ENCODE measurements at regions not wholly inside any gene's neighbourhood (a gene's known extent, or its start where the extent isn't known, plus 50 kb on each side); places are given as distances from the start of the nearest gene placed in this dataset.

- H3K27me3 ChIP-seq (ENCODE audit: control insufficient read depth, insufficient read depth, low read length): no peaks in the 10 kb centered on the region
- H3K36me3 ChIP-seq (ENCODE audit: control insufficient read depth, insufficient read depth, low read length): no peaks in the 10 kb centered on the region
- TF ChIP-seq CTCF (IDR thresholded peaks at IDR 0.05): no peak
- no peak overlapping the region for H3K9ac ChIP-seq
- H2AFZ ChIP-seq: no peak overlapping the region
- no peak overlapping the region for H3K27ac ChIP-seq
- H3K4me2 ChIP-seq (ENCODE audit: low read length): no peak overlapping the region
- H3K4me3 ChIP-seq (ENCODE audit: low read depth, low read length): no peak overlapping the region
- H3K4me1 ChIP-seq: peaks cover 4% of the 10 kb centered on the region
- H3K9me3 ChIP-seq (ENCODE audit: control insufficient read depth, low read length): no peaks in the 10 kb centered on the region
- no peaks in the 10 kb centered on the region for H3K79me2 ChIP-seq
Observed at GRCh38 chr13:30359991-30360390, 52.6 kb upstream of the KATNAL1 start.

GRCh38 chr13:30360586-30360985 is 53.2 kb upstream of the KATNAL1 start:
- H3K9me3 ChIP-seq (ENCODE audit: control insufficient read depth, low read length): no peaks in the 10 kb centered on the region
- H3K27ac ChIP-seq: no peak overlapping the region
- H3K79me2 ChIP-seq: no peaks in the 10 kb centered on the region
- no peak overlapping the region for H3K9ac ChIP-seq
- H2AFZ ChIP-seq: no peak overlapping the region
- peaks cover under 1% of the 10 kb centered on the region for H3K4me1 ChIP-seq
- no peak for TF ChIP-seq CTCF (IDR thresholded peaks at IDR 0.05)
- no peak overlapping the region for H3K4me3 ChIP-seq (ENCODE audit: low read depth, low read length)
- H3K4me2 ChIP-seq (ENCODE audit: low read length): no peak overlapping the region
- H3K36me3 ChIP-seq (ENCODE audit: control insufficient read depth, insufficient read depth, low read length): no peaks in the 10 kb centered on the region
- H3K27me3 ChIP-seq (ENCODE audit: control insufficient read depth, insufficient read depth, low read length): no peaks in the 10 kb centered on the region

- H3K79me2 ChIP-seq: no peaks in the 10 kb centered on the region
- peak overlapping the region; percentile 19 for H3K4me3 ChIP-seq (ENCODE audit: low read depth, low read length)
- H3K9me3 ChIP-seq (ENCODE audit: control insufficient read depth, low read length): no peaks in the 10 kb centered on the region
- H3K27me3 ChIP-seq (ENCODE audit: control insufficient read depth, insufficient read depth, low read length): no peaks in the 10 kb centered on the region
- no peak overlapping the region for H3K9ac ChIP-seq
- no peaks in the 10 kb centered on the region for H3K36me3 ChIP-seq (ENCODE audit: control insufficient read depth, insufficient read depth, low read length)
- TF ChIP-seq CTCF (IDR thresholded peaks at IDR 0.05): no peak
- no peak overlapping the region for H3K27ac ChIP-seq
- peak overlapping the region; percentile 2 for H2AFZ ChIP-seq
- H3K4me2 ChIP-seq (ENCODE audit: low read length): peak overlapping the region; percentile 39
- no peaks in the 10 kb centered on the region for H3K4me1 ChIP-seq
Observed at GRCh38 chr13:30362005-30362788, 54.8 kb upstream of the KATNAL1 start.

GRCh38 chr13:30362869-30363268 is 55.5 kb upstream of the KATNAL1 start:
- Histone ChIP-seq H3K4me3 (ENCODE audit: low read depth, low read length) (no peak overlapping the region), H3K9ac (no peak overlapping the region), H3K4me2 (ENCODE audit: low read length) (no peak overlapping the region), H3K79me2 (no peaks in the 10 kb centered on the region), H3K36me3 (ENCODE audit: control insufficient read depth, insufficient read depth, low read length) (no peaks in the 10 kb centered on the region), H3K27ac (no peak overlapping the region), H2AFZ (no peak overlapping the region), H3K4me1 (no peaks in the 10 kb centered on the region), H3K9me3 (ENCODE audit: control insufficient read depth, low read length) (no peaks in the 10 kb centered on the region), H3K27me3 (ENCODE audit: control insufficient read depth, insufficient read depth, low read length) (no peaks in the 10 kb centered on the region)
- no peak for TF ChIP-seq CTCF (IDR thresholded peaks at IDR 0.05)

- Histone ChIP-seq H3K4me1 (no peaks in the 10 kb centered on the region), H3K27me3 (ENCODE audit: control insufficient read depth, insufficient read depth, low read length) (no peaks in the 10 kb centered on the region), H3K79me2 (no peaks in the 10 kb centered on the region), H3K36me3 (ENCODE audit: control insufficient read depth, insufficient read depth, low read length) (no peaks in the 10 kb centered on the region), H3K4me2 (ENCODE audit: low read length) (no peak overlapping the region), H3K9me3 (ENCODE audit: control insufficient read depth, low read length) (no peaks in the 10 kb centered on the region), H3K9ac (no peak overlapping the region), H3K4me3 (ENCODE audit: low read depth, low read length) (no peak overlapping the region), H2AFZ (peak overlapping the region; percentile 66), H3K27ac (no peak overlapping the region)
- no peak for TF ChIP-seq CTCF (IDR thresholded peaks at IDR 0.05)
Observed at GRCh38 chr13:30363725-30364124, 56.4 kb upstream of the KATNAL1 start.

Data from parathyroid adenoma (tissue), 2 donors.